NCI-H2196 (cell line): ENCODE measurements at regions not wholly inside any gene's neighbourhood (a gene's known extent, or its start where the extent isn't known, plus 50 kb on each side); places are given as distances from the start of the nearest gene placed in this dataset.

Source experiments
- DNase-seq: peaks from one replicate; lab custom pipeline; 2025; ENCODE audit not compliant: unreplicated experiment; lab: John Stamatoyannopoulos, UW

GRCh38 chr5:167753725-167754490, 537.5 kb upstream of the WWC1 start:
- DNase-seq, result no peak

GRCh38 chr5:167754501-167755021, 536.9 kb upstream of the WWC1 start:
- DNase-seq, result no peak

- DNase-seq, result no peak
Measured at GRCh38 chr5:167755420-167755819, 536.0 kb upstream of the WWC1 start.

- DNase-seq, result no peak
Measured at GRCh38 chr5:167759057-167759821, 532.2 kb upstream of the WWC1 start.

GRCh38 chr5:167763772-167764171, 527.7 kb upstream of the WWC1 start:
- no peak for DNase-seq

GRCh38 chr5:167764641-167765289, 526.7 kb upstream of the WWC1 start:
- no peak for DNase-seq

- DNase-seq, result no peak
Measured at GRCh38 chr5:167765352-167765751, 526.1 kb upstream of the WWC1 start.

- no peak for DNase-seq
Measured at GRCh38 chr5:167766957-167767356, 524.5 kb upstream of the WWC1 start.

GRCh38 chr5:167767795-167768194, 523.6 kb upstream of the WWC1 start:
- no peak for DNase-seq

GRCh38 chr5:167769846-167770413, 521.5 kb upstream of the WWC1 start:
- no peak for DNase-seq

GRCh38 chr5:167770461-167770860, 521.0 kb upstream of the WWC1 start:
- no peak for DNase-seq

GRCh38 chr5:167771571-167771970, 519.9 kb upstream of the WWC1 start:
- no peak for DNase-seq

- no peak for DNase-seq
Measured at GRCh38 chr5:167773668-167774301, 517.7 kb upstream of the WWC1 start.

- DNase-seq, result no peak
Measured at GRCh38 chr5:167777746-167778145, 513.7 kb upstream of the WWC1 start.

GRCh38 chr5:167778228-167778627, 513.2 kb upstream of the WWC1 start:
- no peak for DNase-seq

- DNase-seq, result no peak
Measured at GRCh38 chr5:167779644-167780043, 511.8 kb upstream of the WWC1 start.

- DNase-seq, result no peak
Measured at GRCh38 chr5:167780177-167780576, 511.3 kb upstream of the WWC1 start.

- DNase-seq, result no peak
Measured at GRCh38 chr5:167783145-167783817, 508.2 kb upstream of the WWC1 start.

- DNase-seq, result no peak
Measured at GRCh38 chr5:167785106-167785505, 506.3 kb upstream of the WWC1 start.

GRCh38 chr5:167785901-167786300, 505.5 kb upstream of the WWC1 start:
- DNase-seq, result no peak
